Endothelial cell of hepatic sinusoid (primary cell): ENCODE measurements at regions not wholly inside any gene's neighbourhood (a gene's known extent, or its start where the extent isn't known, plus 50 kb on each side); places are given as distances from the start of the nearest gene placed in this dataset.

ENCODE experiments used
- in situ Hi-C: cut with HindIII; loops from 2 replicates; pipeline ENCODE4 v1.10.0; 2017; ENCODE audit warnings: low sequenced_read_pairs

- in situ Hi-C loops, result no loop called here
Observed at GRCh38 chr9:134227451-134228411, 63.4 kb upstream of the RNU6ATAC start.

DNA sequence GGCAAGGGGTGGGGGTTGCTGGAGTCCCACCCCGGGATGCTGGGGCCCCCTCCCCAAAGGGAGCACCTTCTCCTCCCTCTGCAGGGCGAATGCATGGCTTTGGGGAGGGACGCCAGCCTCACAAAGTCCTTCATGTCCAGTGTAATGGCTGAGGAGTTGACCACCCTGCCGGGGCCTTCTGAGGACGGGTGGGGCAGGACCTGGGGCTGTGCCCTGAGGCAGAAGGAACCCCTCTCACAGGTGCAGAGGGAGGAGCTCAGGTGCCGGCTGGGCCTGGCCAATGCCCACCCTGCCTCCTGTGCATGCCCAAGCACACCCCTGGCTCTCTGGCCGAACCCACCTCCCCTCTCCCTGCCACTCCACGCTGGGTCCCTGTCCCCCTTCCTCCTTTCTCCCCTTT, 64.3 kb upstream of the RNU6ATAC start:
- in situ Hi-C loops, result no loop called here

DNA sequence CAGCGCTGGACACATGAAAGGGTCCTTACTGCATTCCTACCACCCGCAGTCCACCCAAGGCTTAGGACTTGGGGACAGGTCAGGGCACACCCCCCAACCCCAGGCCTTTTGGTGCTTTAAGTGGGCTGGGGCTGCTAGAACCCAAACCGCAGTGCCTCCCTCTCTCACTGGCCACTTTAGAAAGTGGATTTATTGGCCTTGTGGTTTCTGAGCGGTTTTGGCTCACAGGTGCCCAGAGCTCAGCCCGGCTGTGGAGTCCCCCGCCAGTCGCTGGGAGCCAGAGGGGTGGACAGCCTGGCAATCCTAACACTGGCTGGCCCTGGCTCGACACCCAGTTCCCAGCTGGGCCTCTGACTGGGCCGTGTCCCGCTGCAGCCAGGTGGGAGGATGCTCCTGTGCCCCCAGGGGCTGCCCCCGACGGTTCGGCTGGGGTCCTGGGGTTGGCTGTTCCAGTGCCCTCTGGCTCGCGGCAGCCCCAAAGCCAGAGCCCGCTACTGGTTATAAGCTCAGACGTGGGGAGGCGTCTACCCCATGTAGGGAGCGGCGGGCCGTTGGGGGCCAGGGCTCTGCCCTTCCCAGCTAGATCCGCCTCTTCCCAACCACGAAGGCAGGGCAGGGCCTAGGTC, 65.2 kb upstream of the RNU6ATAC start:
- in situ Hi-C loops, result loop anchor here (5.0 kb wide), 1 partner anchor 37 kb away; no protein-coding TSS in a partner anchor

DNA sequence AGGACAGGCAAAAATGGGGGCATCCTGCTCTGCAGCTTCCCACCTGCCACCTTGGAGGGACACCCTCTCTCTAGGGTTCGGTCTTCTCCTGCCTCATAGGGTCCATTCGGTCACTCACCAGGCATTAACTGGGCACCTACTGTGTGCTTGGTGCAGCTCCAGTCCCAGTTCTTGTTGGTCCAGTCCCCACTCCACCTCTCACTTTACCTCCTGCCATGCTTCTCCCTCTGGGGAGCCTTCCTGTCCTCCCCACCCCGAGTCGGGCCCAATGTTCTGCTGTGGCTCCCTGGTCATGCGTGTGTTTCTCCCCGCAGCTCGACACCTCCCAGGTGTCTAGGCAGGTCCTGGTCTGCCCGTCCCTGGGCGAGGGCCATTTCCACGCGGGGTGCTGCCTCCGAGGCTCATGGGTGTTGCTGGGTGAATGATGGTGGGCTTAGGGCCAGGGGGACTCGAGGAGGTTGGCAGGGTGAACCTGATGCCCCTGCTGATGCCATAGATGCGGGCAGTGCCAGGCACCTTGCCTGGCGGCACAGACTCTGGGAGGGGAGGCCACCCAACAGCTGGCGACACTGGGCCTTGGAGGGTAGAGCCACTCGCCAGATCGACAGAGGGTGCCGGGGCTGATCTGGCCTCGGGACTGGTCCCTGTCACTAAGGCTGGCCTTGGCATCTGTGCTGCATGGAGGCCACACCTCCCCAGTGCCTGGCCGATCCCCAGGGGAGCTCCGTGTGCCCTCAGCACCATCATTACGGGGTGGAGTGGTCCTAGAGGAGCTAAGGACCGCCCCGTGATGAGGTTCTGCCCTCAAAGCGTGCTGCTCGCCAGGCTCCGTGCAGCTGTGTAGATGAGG, 66.0 kb upstream of the RNU6ATAC start:
- in situ Hi-C loops, result loop anchor here (5.0 kb wide), 1 partner anchor 38 kb away; no protein-coding TSS in a partner anchor

GRCh38 chr9:134230942-134231325, 66.6 kb upstream of the RNU6ATAC start:
- in situ Hi-C loops, result loop anchor here (5.0 kb wide), 1 partner anchor 39 kb away; no protein-coding TSS in a partner anchor

GRCh38 chr9:134231330-134231745, 67.0 kb upstream of the RNU6ATAC start:
- in situ Hi-C loops, result loop anchor here (5.0 kb wide), 1 partner anchor 39 kb away; no protein-coding TSS in a partner anchor

DNA sequence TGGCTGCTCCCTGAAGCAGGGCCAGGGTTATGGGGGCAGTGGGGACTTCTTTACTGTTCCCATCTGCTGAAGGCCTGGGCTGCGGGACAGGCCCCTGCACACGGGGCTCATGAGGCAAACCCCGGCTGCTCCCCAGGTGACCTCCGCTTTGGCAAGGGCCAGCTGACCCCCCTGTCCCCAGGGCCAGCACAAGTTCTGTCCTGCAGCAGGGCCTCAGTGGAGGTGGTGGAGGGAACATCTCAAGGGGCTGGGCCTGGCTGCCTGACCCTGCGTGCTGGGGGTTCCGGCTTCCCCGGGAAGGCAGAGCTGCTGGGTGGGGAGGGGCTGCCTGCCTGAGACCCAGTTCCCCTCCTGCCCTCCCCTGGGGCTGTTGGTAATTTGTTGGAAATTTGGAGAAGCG, 67.4 kb upstream of the RNU6ATAC start:
- in situ Hi-C loops, result loop anchor here (5.0 kb wide), 1 partner anchor 39 kb away; no protein-coding TSS in a partner anchor

DNA sequence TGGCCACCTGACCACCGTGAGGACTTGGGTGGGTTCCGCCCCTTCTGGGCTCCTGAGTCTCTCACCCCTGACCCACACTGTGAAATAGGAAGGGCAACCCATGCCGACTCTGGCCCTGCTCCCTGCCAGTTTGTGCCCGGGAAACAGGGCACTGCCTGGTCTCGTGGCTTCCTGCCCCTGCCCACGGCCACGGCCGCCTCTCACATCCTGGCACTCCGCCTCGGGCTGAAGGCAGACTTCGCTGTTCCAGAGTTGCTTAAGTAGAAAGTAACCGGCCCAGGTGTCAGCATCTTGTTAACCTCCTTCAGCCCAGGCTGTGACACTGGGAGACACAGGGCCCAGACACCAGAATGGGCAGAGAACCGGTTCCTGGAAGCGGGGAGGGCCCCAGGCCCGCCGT, 68.7 kb upstream of the RNU6ATAC start:
- in situ Hi-C loops, result loop anchor here (5.0 kb wide), 1 partner anchor 41 kb away; no protein-coding TSS in a partner anchor

GRCh38 chr9:134234001-134234660, 69.8 kb upstream of the RNU6ATAC start:
- in situ Hi-C loops, result loop anchor here (5.0 kb wide), 1 partner anchor 42 kb away; no protein-coding TSS in a partner anchor

GRCh38 chr9:134234687-134235359, 70.5 kb upstream of the RNU6ATAC start:
- in situ Hi-C loops, result loop anchor here (5.0 kb wide), 1 partner anchor 43 kb away; no protein-coding TSS in a partner anchor

- in situ Hi-C loops, result no loop called here
Observed at GRCh38 chr9:134235366-134235765, 71.0 kb upstream of the RNU6ATAC start.

GRCh38 chr9:134236001-134236421, 71.6 kb upstream of the RNU6ATAC start:
- in situ Hi-C loops, result no loop called here

GRCh38 chr9:134236935-134237629, 72.7 kb upstream of the RNU6ATAC start:
- in situ Hi-C loops, result no loop called here

DNA sequence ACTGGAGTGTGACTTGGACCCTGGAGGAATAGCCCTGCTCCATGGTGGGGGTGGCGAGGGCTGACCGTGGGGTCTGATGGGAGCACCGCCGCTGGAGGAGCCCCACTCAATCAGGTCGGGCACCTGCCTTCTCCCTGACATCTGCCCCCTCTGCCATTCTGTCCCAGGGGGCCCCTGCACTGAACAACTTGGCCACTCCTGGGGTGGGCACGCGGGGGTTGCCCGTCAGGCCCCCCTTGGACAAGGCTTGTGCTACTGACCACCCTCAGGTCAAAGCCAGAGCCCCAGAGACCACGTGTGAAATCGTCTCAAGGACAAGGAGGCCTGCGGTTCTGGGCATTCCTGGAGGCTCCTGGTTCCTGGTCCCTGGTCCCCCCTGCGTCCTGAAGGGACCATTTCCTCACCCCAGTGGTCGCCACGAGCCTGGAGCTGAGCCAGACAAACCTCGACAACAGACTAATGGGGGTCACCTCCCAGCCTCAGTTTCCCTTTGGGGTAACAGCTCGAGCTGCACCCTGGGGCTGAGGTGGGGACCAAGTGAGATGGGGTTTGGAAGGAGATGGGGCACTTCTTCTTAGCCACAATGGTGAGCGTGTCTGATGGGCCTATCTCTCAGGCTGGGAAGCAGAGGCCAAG, 73.4 kb upstream of the RNU6ATAC start:
- in situ Hi-C loops, result no loop called here

DNA sequence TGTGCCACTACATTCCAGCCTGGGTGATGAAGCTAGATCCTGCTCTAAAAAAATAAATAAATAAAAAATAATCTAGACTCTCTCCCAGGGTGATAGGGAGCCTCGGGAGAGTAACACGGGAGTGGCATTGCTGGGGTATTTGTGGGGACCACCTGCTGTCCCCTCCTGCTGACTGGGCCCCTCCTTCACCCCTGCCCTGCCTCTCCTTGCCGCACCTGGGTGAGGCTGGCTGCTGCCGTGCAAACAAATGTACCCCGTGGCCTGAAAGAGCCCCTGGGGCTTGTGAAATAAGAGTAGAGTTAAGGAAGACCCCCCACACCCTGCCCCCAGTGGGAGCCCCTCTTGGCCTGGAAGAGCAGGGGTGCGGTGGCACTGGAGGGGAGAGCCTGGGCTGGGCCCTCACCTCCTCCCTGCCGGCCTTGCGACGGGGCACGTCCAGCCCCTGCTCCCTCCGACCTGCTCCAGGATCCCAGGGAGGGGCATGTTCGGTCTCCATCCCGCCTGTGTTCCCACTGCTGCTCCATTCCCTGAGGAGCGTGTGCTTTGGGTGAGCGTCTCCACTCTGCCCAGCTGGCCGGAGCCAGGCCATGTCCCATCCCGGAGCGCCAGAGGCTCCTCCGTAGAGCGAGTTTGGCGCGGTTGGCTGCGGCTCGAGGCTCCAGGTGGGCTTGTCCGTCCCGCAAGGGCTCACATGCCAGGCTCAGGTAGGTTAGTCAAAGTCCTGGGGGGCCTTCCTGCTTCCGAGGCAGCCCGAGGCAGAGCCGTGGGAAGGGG, 75.0 kb upstream of the RNU6ATAC start:
- in situ Hi-C loops, result no loop called here

DNA sequence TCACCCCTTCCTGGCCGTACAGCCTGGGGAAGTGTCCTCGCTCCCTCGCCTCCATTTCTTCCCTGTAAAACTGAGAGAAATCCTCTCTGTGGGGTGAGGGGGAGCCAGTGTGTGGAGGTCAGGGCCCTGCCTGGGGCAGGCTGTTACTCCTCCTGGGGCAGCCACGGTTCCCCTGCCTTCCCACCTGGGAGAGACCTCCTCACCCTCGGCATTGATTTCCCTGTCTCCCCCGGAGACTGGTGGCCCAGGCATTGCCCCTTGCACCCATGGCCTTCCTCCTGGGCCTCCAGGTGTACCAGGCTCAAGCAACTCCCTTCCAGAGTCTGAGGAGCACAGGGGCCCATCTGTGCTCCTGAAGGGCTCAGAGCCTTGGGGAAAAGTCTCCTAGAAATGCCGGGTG, 75.6 kb upstream of the RNU6ATAC start:
- in situ Hi-C loops, result no loop called here

DNA sequence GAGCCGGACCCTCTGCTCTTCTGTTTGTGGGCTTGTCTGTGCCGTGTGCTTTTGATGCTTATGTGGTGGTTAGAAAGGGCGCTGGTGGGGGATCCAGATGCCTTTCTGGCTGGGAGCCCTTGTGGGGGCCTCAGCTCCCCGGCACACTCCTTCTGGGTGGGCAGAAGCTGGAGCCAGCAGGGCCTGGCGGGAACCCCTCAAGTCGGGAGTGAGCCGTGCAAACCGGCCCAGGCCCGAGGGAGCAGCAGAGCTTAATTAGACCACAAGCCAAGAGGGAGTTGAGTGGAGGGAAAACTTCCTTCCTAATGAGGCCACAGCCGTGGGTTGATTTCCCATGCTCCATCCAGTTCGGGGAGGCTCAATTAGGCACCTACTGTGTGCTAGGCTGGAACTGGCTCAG, 76.0 kb upstream of the RNU6ATAC start:
- in situ Hi-C loops, result no loop called here

DNA sequence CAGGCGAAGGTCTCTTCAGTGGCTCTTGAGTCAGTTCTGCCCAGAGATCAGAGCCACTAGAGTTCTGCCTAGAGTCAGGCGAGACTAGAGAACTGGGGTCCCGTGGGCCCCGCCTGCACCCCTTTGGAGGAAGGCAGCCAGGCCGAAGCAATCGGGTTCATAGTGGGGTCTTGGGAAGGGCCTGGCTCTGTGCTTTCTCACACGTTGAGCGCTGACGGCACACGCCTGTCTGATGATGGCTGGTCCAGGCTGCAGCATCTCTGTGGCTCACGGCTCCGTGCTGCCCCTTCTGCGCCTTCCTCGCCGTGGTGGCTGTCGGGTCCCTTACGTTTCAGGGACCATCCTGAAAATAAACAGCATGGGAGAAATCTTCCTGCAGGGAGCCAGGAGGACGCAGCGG, 78.3 kb upstream of the RNU6ATAC start:
- in situ Hi-C loops, result no loop called here
